ENCODE measurements at regions not wholly inside any gene's neighbourhood (a gene's known extent, or its start where the extent isn't known, plus 50 kb on each side); places are given as distances from the start of the nearest gene placed in this dataset.

DNA sequence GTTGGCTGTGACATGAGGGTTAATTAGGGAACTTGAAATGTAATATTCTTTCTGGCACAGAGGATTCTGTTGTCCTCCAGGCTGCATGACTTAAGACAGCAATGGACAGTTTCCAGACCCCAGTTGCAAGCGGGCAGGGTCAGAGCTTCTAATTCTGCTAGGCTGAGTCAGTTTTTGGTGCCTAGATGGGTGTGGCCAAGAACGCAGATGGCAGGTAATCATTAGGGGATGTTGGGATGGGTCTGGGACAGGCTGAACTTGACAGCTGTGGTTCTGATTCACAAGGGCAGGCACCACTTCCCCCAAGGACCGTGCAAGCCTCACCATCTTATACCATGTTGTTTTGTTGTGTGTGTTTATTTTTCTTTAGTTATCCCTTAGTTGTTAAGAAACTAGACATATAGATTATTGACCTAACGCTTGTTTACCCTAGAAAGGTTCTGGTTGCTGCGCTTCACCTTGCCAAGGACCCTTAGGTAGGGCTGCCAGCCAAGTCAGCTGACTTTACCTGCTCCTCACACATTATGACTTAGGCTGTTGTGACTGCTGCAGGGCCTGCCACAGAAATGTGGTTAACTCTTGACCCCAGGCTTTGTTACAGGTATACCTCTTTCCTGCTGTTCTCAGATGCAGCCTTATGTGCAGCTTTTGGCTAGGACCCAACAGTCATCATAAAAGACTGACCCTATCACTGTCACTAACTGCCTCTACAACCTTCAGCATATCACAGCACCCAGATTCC lies 117.7 kb upstream of the KLF12 start:
- TF ChIP-seq, protein P1, sequence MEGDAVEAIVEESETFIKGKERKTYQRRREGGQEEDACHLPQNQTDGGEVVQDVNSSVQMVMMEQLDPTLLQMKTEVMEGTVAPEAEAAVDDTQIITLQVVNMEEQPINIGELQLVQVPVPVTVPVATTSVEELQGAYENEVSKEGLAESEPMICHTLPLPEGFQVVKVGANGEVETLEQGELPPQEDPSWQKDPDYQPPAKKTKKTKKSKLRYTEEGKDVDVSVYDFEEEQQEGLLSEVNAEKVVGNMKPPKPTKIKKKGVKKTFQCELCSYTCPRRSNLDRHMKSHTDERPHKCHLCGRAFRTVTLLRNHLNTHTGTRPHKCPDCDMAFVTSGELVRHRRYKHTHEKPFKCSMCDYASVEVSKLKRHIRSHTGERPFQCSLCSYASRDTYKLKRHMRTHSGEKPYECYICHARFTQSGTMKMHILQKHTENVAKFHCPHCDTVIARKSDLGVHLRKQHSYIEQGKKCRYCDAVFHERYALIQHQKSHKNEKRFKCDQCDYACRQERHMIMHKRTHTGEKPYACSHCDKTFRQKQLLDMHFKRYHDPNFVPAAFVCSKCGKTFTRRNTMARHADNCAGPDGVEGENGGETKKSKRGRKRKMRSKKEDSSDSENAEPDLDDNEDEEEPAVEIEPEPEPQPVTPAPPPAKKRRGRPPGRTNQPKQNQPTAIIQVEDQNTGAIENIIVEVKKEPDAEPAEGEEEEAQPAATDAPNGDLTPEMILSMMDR (IDR thresholded peaks at IDR 0.05): no peak
- H3K27me3 Mint-ChIP-seq (ENCODE audit: low read depth in 3 of 3): no peaks in the 10 kb centered on the region
- H3K9ac ChIP-seq (ENCODE audit: insufficient read depth, low read length, poor library complexity, severe bottlenecking): no peak overlapping the region
- no peaks in the 10 kb centered on the region for H3K79me2 ChIP-seq (ENCODE audit: insufficient read depth, low read length)
- peaks cover 7 to 9% of the 10 kb centered on the region in 2 donors for H3K9me3 ChIP-seq (replicated peaks in 1 of 2; ENCODE audit: control insufficient read depth in 1 of 2, insufficient read depth in 1 of 2, low read length in 2 of 2)
- no peaks in the 10 kb centered on the region for H4K20me1 ChIP-seq (ENCODE audit: insufficient read depth, low read length)
- H3K4me3 Mint-ChIP-seq: no peak overlapping the region
- H3K4me1 Mint-ChIP-seq: no peaks in the 10 kb centered on the region
- H3K27ac Mint-ChIP-seq: no peak overlapping the region
- H3K36me3 ChIP-seq (replicated peaks in 1 of 2; ENCODE audit: control insufficient read depth in 1 of 2, insufficient read depth in 2 of 2, low read length in 2 of 2): no peaks in the 10 kb centered on the region
- peaks cover 3 to 8% (median 7%) of the 10 kb centered on the region in 7 donors for H3K9me3 Mint-ChIP-seq
- H2AFZ ChIP-seq (ENCODE audit: insufficient read depth, low read depth, low read length, poor library complexity, severe bottlenecking): no peak overlapping the region
- H3K4me1 ChIP-seq (ENCODE audit: control insufficient read depth in 1 of 2, insufficient read depth in 2 of 2, low read length in 2 of 2): no peaks in the 10 kb centered on the region
- H3K36me3 Mint-ChIP-seq: no peaks in the 10 kb centered on the region
- no peak overlapping the region for H3K27ac ChIP-seq (ENCODE audit: low read depth in 1 of 2, low read length in 2 of 2)
- H3K27me3 ChIP-seq (ENCODE audit: control insufficient read depth in 2 of 2, insufficient read depth in 2 of 2, low read length in 2 of 2): no peaks in the 10 kb centered on the region
- DNase-seq: no peak
- intact Hi-C loops (cut with micrococcal nuclease): no loop called here
- no peak overlapping the region for H3K4me3 ChIP-seq (replicated peaks in 1 of 3; ENCODE audit: low read depth in 2 of 3, low read length in 3 of 3)
- H3K4me2 ChIP-seq (replicated peaks; ENCODE audit: extremely low read depth, low read length, poor library complexity, severe bottlenecking): no peak overlapping the region
- WGBS (ENCODE audit: insufficient coverage): 100% methylated on average over 3 of the region's 5 CpGs

DNA sequence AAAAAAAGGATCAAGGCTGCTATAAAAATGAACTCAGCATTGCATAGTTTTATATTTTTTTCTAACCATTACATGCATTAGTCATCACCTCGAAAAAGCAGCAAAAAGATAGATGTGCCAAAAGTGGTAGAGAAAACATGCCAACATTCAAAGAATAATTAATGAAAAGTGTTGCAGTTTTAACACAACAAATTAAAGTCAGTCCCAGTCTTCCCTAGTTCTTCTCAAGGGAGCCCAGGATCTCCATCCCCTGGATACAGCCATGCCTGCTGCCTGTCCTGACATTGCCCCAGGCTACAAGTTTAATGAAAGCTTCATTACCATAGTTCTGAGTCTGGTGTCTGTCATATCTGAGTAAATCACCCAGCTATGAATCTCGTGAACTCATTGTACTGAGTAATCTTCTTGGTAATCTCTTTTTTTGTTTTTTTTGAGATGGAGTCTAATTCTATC lies 116.6 kb upstream of the KLF12 start:
- H3K36me3 ChIP-seq (replicated peaks in 1 of 2; ENCODE audit: control insufficient read depth in 1 of 2, insufficient read depth in 2 of 2, low read length in 2 of 2): no peaks in the 10 kb centered on the region
- no peak overlapping the region for H2AFZ ChIP-seq (ENCODE audit: insufficient read depth, low read depth, low read length, poor library complexity, severe bottlenecking)
- H3K4me1 Mint-ChIP-seq: no peaks in the 10 kb centered on the region
- H3K9me3 Mint-ChIP-seq: peaks cover 2 to 8% (median 5%) of the 10 kb centered on the region in 7 donors
- no peaks in the 10 kb centered on the region for H3K36me3 Mint-ChIP-seq
- DNase-seq: no peak
- H3K27me3 Mint-ChIP-seq (ENCODE audit: low read depth in 3 of 3): no peaks in the 10 kb centered on the region
- no peak overlapping the region for H3K27ac ChIP-seq (ENCODE audit: low read depth in 1 of 2, low read length in 2 of 2)
- no peak overlapping the region for H3K4me2 ChIP-seq (replicated peaks; ENCODE audit: extremely low read depth, low read length, poor library complexity, severe bottlenecking)
- intact Hi-C loops (cut with micrococcal nuclease): no loop called here
- no peak overlapping the region for H3K4me3 Mint-ChIP-seq
- WGBS (ENCODE audit: insufficient coverage): 83% methylated on average over 1 of the region's 2 CpGs
- no peaks in the 10 kb centered on the region for H4K20me1 ChIP-seq (ENCODE audit: insufficient read depth, low read length)
- no peaks in the 10 kb centered on the region for H3K79me2 ChIP-seq (ENCODE audit: insufficient read depth, low read length)
- H3K4me3 ChIP-seq (replicated peaks in 1 of 3; ENCODE audit: low read depth in 2 of 3, low read length in 3 of 3): no peak overlapping the region
- H3K27ac Mint-ChIP-seq: no peak overlapping the region
- H3K9ac ChIP-seq (ENCODE audit: insufficient read depth, low read length, poor library complexity, severe bottlenecking): no peak overlapping the region
- TF ChIP-seq, protein P1 (IDR thresholded peaks at IDR 0.05): no peak
- H3K9me3 ChIP-seq (replicated peaks in 1 of 2; ENCODE audit: control insufficient read depth in 1 of 2, insufficient read depth in 1 of 2, low read length in 2 of 2): peaks cover 7 to 9% of the 10 kb centered on the region in 2 donors
- H3K4me1 ChIP-seq (ENCODE audit: control insufficient read depth in 1 of 2, insufficient read depth in 2 of 2, low read length in 2 of 2): no peaks in the 10 kb centered on the region
- no peaks in the 10 kb centered on the region for H3K27me3 ChIP-seq (ENCODE audit: control insufficient read depth in 2 of 2, insufficient read depth in 2 of 2, low read length in 2 of 2)

All from CD14-positive monocyte (primary cell).